IPS-20b (cell line): ENCODE measurements at regions not wholly inside any gene's neighbourhood (a gene's known extent, or its start where the extent isn't known, plus 50 kb on each side); places are given as distances from the start of the nearest gene placed in this dataset.

Experiments
- H3K27ac ChIP-seq: one replicate; pipeline ENCODE4 v1.5.1; 2013; ENCODE audit warnings: low read length
- H3K27me3 ChIP-seq: 2 replicates; pipeline ENCODE4 v1.6.1; 2013; ENCODE audit warnings: mild to moderate bottlenecking, low read length, inconsistent platforms; ENCODE audit not compliant: insufficient read depth
- H3K36me3 ChIP-seq: 2 replicates; pipeline ENCODE4 v1.6.1; 2013; ENCODE audit warnings: low read depth, mild to moderate bottlenecking, inconsistent platforms, low read length, moderate library complexity; ENCODE audit not compliant: insufficient read depth
- H3K4me1 ChIP-seq: 2 replicates; pipeline ENCODE4 v1.6.1; 2013; ENCODE audit warnings: mild to moderate bottlenecking, control low read depth, inconsistent platforms, low read length, moderate library complexity; ENCODE audit not compliant: insufficient read depth
- H3K4me3 ChIP-seq: 2 replicates; pipeline ENCODE4 v1.5.1; 2013; ENCODE audit warnings: mild to moderate bottlenecking, low read length, inconsistent platforms
- H3K9ac ChIP-seq: 2 replicates; pipeline ENCODE4 v1.6.1; 2013; ENCODE audit warnings: low read depth, mild to moderate bottlenecking, inconsistent platforms, low read length, moderate library complexity
- H3K9me3 ChIP-seq: 2 replicates; pipeline ENCODE4 v1.6.1; 2013; ENCODE audit warnings: mild to moderate bottlenecking, low read depth, low read length, inconsistent platforms; ENCODE audit not compliant: insufficient read depth

DNA sequence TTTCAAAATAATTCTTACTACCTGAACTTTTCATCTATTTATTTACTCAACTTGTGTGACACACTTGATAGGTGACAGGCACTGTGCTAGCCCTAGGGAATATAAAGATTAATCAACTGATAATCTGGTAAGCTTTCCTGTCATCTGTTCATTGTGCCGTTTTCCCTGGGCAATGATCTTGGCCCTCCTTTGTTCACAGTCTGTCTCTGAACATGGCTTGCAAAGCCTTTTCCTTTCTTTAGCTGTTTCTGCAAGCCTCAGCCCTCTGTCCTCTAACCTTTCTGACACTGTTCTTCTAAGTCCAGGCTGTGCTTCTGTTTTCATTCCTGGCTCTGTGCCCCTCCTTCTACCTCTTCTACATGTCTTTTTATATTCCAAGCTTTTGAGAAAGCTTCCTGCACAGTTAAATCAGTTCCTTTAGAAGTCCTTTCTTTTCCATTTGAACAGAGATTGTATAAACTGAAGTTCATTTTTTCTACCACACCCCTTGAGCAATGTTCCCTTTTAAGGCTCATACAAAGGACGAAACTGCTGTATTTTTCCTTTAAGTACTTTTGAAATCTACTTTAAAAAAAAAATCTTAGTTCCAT lies 803.0 kb upstream of the ZNF608 start:
- Histone ChIP-seq H3K36me3 (no peaks in the 10 kb centered on the region), H3K27ac (no peak overlapping the region)

DNA sequence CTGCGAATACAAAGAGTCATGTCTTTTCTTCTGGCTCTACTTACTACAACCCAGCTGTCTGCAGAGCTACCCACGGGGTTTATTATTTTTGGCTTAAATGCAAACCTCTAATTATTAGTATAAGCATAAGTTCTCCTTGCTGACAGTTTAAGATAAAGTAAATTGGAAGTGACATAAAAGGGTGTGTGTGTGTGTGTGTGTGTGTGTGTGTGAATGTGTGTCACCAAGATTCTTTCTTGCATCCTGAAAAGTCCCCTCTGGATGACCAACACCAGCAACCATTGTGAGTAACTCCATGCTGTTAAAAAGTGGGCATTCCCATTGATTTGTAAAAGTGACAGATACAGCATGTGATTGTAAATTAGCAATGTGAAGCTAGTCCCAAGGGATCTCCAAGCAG lies 803.8 kb upstream of the ZNF608 start:
- Histone ChIP-seq H3K4me1 (peaks cover 16% of the 10 kb centered on the region; the same call in 1 of the 2 replicates), H3K4me3 (no peak overlapping the region), H3K36me3 (no peaks in the 10 kb centered on the region), H3K9me3 (no peaks in the 10 kb centered on the region), H3K27ac (no peak overlapping the region), H3K27me3 (no peaks in the 10 kb centered on the region), H3K9ac (no peak overlapping the region)

More for the DNA sequence above, 803.0 kb upstream of the ZNF608 start:
- peaks cover 16% of the 10 kb centered on the region; the same call in 1 of the 2 replicates for H3K4me1 ChIP-seq
- no peak overlapping the region for H3K4me3 ChIP-seq
- H3K9me3 ChIP-seq, result no peaks in the 10 kb centered on the region
- no peaks in the 10 kb centered on the region for H3K27me3 ChIP-seq
- H3K9ac ChIP-seq, result no peak overlapping the region

DNA sequence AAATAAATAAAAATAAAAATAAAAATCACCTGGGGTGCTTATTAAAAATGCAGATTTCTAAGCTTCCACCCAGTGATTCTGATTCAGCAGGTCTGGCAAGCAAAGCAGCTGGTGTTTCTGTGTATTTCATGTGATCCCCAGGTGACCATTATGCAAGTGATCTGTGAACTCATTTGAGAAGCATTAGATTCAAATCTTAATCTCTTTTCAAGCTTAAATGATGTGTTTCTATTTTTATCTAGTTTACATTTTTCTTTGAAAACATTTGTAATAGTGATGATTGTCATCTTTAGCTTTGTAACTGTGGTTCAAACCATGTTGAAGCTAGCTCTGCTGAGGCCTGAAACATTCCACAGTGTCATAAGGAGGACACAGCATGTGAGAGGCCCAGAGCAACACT lies 804.8 kb upstream of the ZNF608 start:
- H3K27me3 ChIP-seq, result no peaks in the 10 kb centered on the region
- peaks cover 16% of the 10 kb centered on the region; the same call in 1 of the 2 replicates for H3K4me1 ChIP-seq
- no peaks in the 10 kb centered on the region for H3K9me3 ChIP-seq
- H3K9ac ChIP-seq, result no peak overlapping the region
- no peaks in the 10 kb centered on the region for H3K36me3 ChIP-seq
- H3K4me3 ChIP-seq, result no peak overlapping the region
- H3K27ac ChIP-seq, result no peak overlapping the region

GRCh38 chr5:125551797-125552196 lies 805.4 kb upstream of the ZNF608 start:
- H3K9me3 ChIP-seq, result no peaks in the 10 kb centered on the region
- peaks cover 16% of the 10 kb centered on the region; the same call in 1 of the 2 replicates for H3K4me1 ChIP-seq
- no peaks in the 10 kb centered on the region for H3K36me3 ChIP-seq
- H3K9ac ChIP-seq, result no peak overlapping the region
- H3K27ac ChIP-seq, result no peak overlapping the region
- no peaks in the 10 kb centered on the region for H3K27me3 ChIP-seq
- H3K4me3 ChIP-seq, result no peak overlapping the region

DNA sequence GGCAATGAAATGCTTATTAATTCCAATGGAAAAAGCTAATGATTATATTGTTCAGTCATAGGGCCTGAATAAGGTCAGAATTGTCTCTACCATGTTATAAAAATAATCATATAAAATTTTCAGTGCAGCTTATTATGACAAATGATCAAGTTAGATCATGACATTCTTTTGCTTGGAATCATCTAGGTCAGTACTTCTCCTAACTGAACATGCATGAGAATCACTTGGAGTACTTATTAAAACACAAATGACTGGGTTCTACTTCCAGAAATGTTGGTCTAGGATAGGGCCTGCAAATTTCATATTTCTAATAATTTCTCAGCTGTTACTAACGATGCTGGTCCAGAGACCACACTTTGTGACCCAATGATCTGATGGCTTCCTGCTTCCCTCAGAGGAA lies 806.0 kb upstream of the ZNF608 start:
- Histone ChIP-seq H3K27me3 (no peaks in the 10 kb centered on the region), H3K4me3 (no peak overlapping the region), H3K36me3 (no peaks in the 10 kb centered on the region), H3K9me3 (no peaks in the 10 kb centered on the region), H3K27ac (no peak overlapping the region), H3K4me1 (peaks cover 16% of the 10 kb centered on the region; the same call in 1 of the 2 replicates), H3K9ac (no peak overlapping the region)

- Histone ChIP-seq H3K9ac (no peak overlapping the region), H3K9me3 (no peaks in the 10 kb centered on the region), H3K27me3 (no peaks in the 10 kb centered on the region), H3K36me3 (no peaks in the 10 kb centered on the region), H3K4me3 (no peak overlapping the region), H3K27ac (no peak overlapping the region), H3K4me1 (peaks cover 14% of the 10 kb centered on the region; the same call in 1 of the 2 replicates)
These were observed 807.9 kb upstream of the ZNF608 start for GRCh38 chr5:125554355-125554754.

- no peaks in the 10 kb centered on the region for H3K36me3 ChIP-seq
- H3K27ac ChIP-seq, result no peak overlapping the region
- H3K9me3 ChIP-seq, result no peaks in the 10 kb centered on the region
- no peak overlapping the region for H3K9ac ChIP-seq
- H3K27me3 ChIP-seq, result no peaks in the 10 kb centered on the region
- H3K4me1 ChIP-seq, result 0 out of 2 replicates have a peak, but pooled peaks cover 3% of the 10 kb centered on the region
- no peak overlapping the region for H3K4me3 ChIP-seq
These were observed 809.2 kb upstream of the ZNF608 start for GRCh38 chr5:125555591-125555990.

- no peaks in the 10 kb centered on the region for H3K36me3 ChIP-seq
- no peaks in the 10 kb centered on the region for H3K27me3 ChIP-seq
- H3K4me3 ChIP-seq, result no peak overlapping the region
- H3K27ac ChIP-seq, result no peak overlapping the region
- H3K4me1 ChIP-seq, result no peaks in the 10 kb centered on the region
- no peaks in the 10 kb centered on the region for H3K9me3 ChIP-seq
- H3K9ac ChIP-seq, result no peak overlapping the region
These were observed 811.6 kb upstream of the ZNF608 start for GRCh38 chr5:125558016-125558415.

DNA sequence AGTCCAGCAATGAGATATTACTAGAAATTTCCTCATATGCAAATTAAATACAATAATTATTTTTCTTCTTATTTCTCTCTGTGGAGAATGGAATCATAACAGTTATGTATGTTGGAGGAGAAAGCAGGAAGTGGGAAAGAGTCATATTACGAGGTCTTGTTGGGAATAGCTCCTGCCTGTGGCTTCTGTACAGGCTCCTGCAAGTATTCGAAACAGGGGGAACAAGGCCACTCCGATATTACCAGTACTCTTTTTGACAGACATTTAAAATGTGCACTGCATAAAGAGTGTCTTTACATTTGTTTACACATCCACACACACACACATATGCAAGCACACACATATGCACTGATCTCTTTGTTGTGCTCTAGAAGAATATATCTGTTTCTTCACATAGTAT lies 812.0 kb upstream of the ZNF608 start:
- H3K4me3 ChIP-seq, result no peak overlapping the region
- H3K27me3 ChIP-seq, result no peaks in the 10 kb centered on the region
- no peaks in the 10 kb centered on the region for H3K36me3 ChIP-seq
- no peaks in the 10 kb centered on the region for H3K4me1 ChIP-seq
- H3K27ac ChIP-seq, result no peak overlapping the region
- no peaks in the 10 kb centered on the region for H3K9me3 ChIP-seq
- no peak overlapping the region for H3K9ac ChIP-seq

GRCh38 chr5:125559296-125559695 lies 812.9 kb upstream of the ZNF608 start:
- H3K4me1 ChIP-seq, result no peaks in the 10 kb centered on the region
- H3K9ac ChIP-seq, result no peak overlapping the region
- no peaks in the 10 kb centered on the region for H3K9me3 ChIP-seq
- H3K27me3 ChIP-seq, result no peaks in the 10 kb centered on the region
- H3K27ac ChIP-seq, result no peak overlapping the region
- H3K36me3 ChIP-seq, result no peaks in the 10 kb centered on the region
- H3K4me3 ChIP-seq, result no peak overlapping the region

DNA sequence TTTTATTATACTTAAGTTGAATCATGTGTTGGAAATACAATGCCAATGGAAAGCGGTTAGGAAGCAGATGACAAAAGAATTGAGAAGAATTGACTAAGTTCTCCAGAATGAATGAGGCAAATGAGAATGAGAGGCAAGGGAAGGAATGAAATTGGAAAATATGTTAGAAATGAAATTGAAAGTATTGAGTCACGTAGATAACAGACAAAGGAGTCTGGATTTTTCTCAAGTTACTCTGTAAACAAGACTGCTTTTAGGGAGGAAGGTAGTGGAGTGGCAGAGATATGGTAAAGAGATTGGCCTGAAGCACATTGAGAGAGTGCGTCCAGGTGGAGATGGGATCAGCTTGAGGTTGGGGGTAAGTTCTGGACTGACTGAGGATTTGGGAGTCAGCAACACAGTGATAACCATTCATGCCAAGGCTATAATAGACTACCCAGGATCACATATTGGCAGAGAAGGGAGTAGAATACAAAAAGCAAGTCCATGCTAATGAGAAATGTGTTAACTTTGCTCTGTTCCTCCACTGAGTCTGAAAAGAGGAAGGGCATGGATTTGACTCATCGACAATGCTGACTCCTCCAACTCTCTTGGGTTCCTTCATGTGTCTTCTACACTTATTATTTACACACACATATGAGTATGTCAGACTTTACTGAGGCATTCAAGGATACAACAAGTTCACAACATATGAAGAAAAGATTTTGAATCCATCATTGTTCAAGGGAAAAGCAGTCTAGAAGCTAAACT lies 814.2 kb upstream of the ZNF608 start:
- no peak overlapping the region for H3K9ac ChIP-seq
- H3K9me3 ChIP-seq, result no peaks in the 10 kb centered on the region

DNA sequence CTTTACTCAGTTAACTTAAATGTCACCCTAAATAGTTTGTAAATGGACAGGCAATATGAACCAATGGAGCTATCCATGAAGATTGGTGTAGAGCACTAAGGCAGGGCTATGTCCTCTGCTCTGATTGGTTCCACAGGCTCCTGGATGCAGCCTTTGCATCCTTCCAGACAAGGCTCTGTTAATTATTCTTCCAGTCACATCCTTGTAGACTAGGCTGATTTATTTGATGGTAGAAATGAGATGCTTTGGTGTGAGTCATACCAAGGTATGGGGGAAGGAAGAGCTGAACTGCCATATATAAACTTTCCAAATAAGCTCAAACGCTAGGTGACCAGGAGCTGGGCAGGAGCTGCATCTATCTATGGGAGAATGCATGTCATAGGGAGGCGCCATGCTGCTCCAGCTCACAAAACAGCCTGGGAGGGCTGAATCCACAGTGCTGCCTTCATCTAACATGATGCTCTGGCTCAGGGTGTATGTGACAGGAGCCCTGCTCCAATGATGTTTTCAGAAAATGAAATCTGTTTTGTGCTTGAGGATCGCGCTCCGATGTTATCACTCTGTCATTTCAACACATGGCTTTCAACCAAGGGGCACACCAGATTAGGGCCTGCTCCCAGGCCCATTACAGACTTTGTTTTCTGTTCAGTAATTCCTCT lies 818.0 kb upstream of the ZNF608 start:
- Histone ChIP-seq H3K4me1 (no peaks in the 10 kb centered on the region), H3K36me3 (no peaks in the 10 kb centered on the region), H3K9me3 (peaks cover 12% of the 10 kb centered on the region), H3K9ac (no peak overlapping the region), H3K4me3 (no peak overlapping the region), H3K27ac (no peak overlapping the region), H3K27me3 (no peaks in the 10 kb centered on the region)

More for the DNA sequence above, 814.2 kb upstream of the ZNF608 start:
- H3K4me3 ChIP-seq, result no peak overlapping the region
- no peaks in the 10 kb centered on the region for H3K36me3 ChIP-seq
- H3K27me3 ChIP-seq, result no peaks in the 10 kb centered on the region
- no peak overlapping the region for H3K27ac ChIP-seq
- no peaks in the 10 kb centered on the region for H3K4me1 ChIP-seq
